ENCODE measurements at regions not wholly inside any gene's neighbourhood (a gene's known extent, or its start where the extent isn't known, plus 50 kb on each side); places are given as distances from the start of the nearest gene placed in this dataset.

GRCh38 chr1:214715126-214715525, 112.1 kb downstream of the CENPF start:
- H3K27me3 ChIP-seq (ENCODE audit: control insufficient read depth, insufficient read depth, low read length): no peaks in the 10 kb centered on the region
- no peak overlapping the region for H3K27ac ChIP-seq (ENCODE audit: low read depth, low read length)
- 38% methylated on average over 4 of the region's 4 CpGs for WGBS (ENCODE audit: insufficient coverage)
- DNase-seq (ENCODE audit: low read depth in 4 of 6, low spot score in 6 of 6): no peak
- no peaks in the 10 kb centered on the region for H3K4me1 ChIP-seq (ENCODE audit: control insufficient read depth, insufficient read depth, low read length)
- H3K4me3 ChIP-seq (ENCODE audit: low read depth, low read length): no peak overlapping the region
- no peaks in the 10 kb centered on the region for H3K9me3 ChIP-seq (ENCODE audit: control insufficient read depth, insufficient read depth, low read length)
- H3K36me3 ChIP-seq (ENCODE audit: control insufficient read depth, insufficient read depth, low read length): no peaks in the 10 kb centered on the region

- DNase-seq (ENCODE audit: low read depth in 4 of 6, low spot score in 6 of 6): peak in 2 of 6 donors; percentile 33 to 68
- no peak overlapping the region for H3K4me3 ChIP-seq (ENCODE audit: low read depth, low read length)
- 11% methylated on average over 1 of the region's 7 CpGs for WGBS (ENCODE audit: insufficient coverage)
These were observed 114.4 kb downstream of the CENPF start for GRCh38 chr1:214717351-214717750.

DNA sequence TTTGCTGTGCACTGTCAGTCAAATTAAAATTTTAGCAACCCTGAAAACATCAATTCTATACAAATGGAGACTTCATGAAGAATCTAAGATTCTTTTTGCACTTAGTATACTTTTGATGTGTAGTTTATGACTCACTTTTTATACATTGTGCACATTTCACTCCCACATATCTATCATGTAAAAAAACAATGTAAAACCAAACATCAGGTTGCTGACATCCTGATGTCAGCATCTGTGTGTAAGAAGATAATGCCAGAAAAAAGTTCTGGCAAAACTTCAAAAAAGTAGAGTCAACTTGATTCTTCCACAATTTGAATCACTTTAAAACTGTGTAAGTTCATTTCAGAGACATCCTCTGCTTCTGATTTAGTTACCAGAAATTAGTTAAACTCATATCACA, 115.7 kb downstream of the CENPF start:
- DNase-seq (ENCODE audit: low read depth in 4 of 6, low spot score in 6 of 6): no peak
- H3K36me3 ChIP-seq (ENCODE audit: control insufficient read depth, insufficient read depth, low read length): no peaks in the 10 kb centered on the region
- peaks cover 1% of the 10 kb centered on the region for H3K9me3 ChIP-seq (ENCODE audit: control insufficient read depth, insufficient read depth, low read length)
- H3K4me3 ChIP-seq (ENCODE audit: low read depth, low read length): no peak overlapping the region
- H3K27me3 ChIP-seq (ENCODE audit: control insufficient read depth, insufficient read depth, low read length): no peaks in the 10 kb centered on the region
- no peaks in the 10 kb centered on the region for H3K4me1 ChIP-seq (ENCODE audit: control insufficient read depth, insufficient read depth, low read length)
- H3K27ac ChIP-seq (ENCODE audit: low read depth, low read length): no peak overlapping the region

More at GRCh38 chr1:214717351-214717750, 114.4 kb downstream of the CENPF start:
- H3K36me3 ChIP-seq (ENCODE audit: control insufficient read depth, insufficient read depth, low read length): no peaks in the 10 kb centered on the region
- no peaks in the 10 kb centered on the region for H3K4me1 ChIP-seq (ENCODE audit: control insufficient read depth, insufficient read depth, low read length)
- no peak overlapping the region for H3K27ac ChIP-seq (ENCODE audit: low read depth, low read length)
- H3K9me3 ChIP-seq (ENCODE audit: control insufficient read depth, insufficient read depth, low read length): no peaks in the 10 kb centered on the region
- no peaks in the 10 kb centered on the region for H3K27me3 ChIP-seq (ENCODE audit: control insufficient read depth, insufficient read depth, low read length)

GRCh38 chr1:214719207-214719606, 116.2 kb downstream of the CENPF start:
- peak in 1 of 6 donors; percentile 38 for DNase-seq (ENCODE audit: low read depth in 4 of 6, low spot score in 6 of 6)
- no CpG with 5 or more reads among the region's 4 CpGs for WGBS (ENCODE audit: insufficient coverage)
- peaks cover 1% of the 10 kb centered on the region for H3K9me3 ChIP-seq (ENCODE audit: control insufficient read depth, insufficient read depth, low read length)

GRCh38 chr1:214720561-214720960, 117.6 kb downstream of the CENPF start:
- Histone ChIP-seq H3K4me1 (ENCODE audit: control insufficient read depth, insufficient read depth, low read length) (no peaks in the 10 kb centered on the region), H3K9me3 (ENCODE audit: control insufficient read depth, insufficient read depth, low read length) (peaks cover 1% of the 10 kb centered on the region), H3K27ac (ENCODE audit: low read depth, low read length) (no peak overlapping the region), H3K4me3 (ENCODE audit: low read depth, low read length) (no peak overlapping the region), H3K27me3 (ENCODE audit: control insufficient read depth, insufficient read depth, low read length) (no peaks in the 10 kb centered on the region), H3K36me3 (ENCODE audit: control insufficient read depth, insufficient read depth, low read length) (no peaks in the 10 kb centered on the region)
- peak in 1 of 6 donors; percentile 21 for DNase-seq (ENCODE audit: low read depth in 4 of 6, low spot score in 6 of 6)
- WGBS (ENCODE audit: insufficient coverage): 20% methylated on average over 1 of the region's 1 CpG

More at GRCh38 chr1:214719207-214719606, 116.2 kb downstream of the CENPF start:
- H3K27me3 ChIP-seq (ENCODE audit: control insufficient read depth, insufficient read depth, low read length): no peaks in the 10 kb centered on the region
- no peak overlapping the region for H3K27ac ChIP-seq (ENCODE audit: low read depth, low read length)
- no peaks in the 10 kb centered on the region for H3K36me3 ChIP-seq (ENCODE audit: control insufficient read depth, insufficient read depth, low read length)
- H3K4me1 ChIP-seq (ENCODE audit: control insufficient read depth, insufficient read depth, low read length): no peaks in the 10 kb centered on the region
- H3K4me3 ChIP-seq (ENCODE audit: low read depth, low read length): no peak overlapping the region

DNA sequence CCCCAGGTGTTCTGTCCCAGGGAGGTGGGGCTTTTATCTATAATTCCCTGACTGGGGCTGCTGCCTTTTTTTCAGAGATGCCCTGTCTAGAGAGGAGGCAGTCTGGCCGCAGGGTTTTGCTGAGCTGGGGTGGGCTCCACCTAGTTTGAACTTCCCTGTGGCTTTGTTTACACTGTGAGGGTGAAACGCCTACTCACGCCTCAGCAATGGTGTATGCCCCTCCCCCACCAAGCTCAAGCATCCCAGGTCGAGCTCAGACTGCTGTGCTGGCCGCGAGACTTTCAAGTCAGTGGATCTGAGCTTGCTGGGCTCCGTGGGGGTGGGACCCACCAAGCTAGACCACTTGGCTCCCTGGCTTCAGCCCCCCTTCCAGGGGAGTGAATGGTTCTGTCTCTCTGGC, 124.3 kb downstream of the CENPF start:
- WGBS (ENCODE audit: insufficient coverage): 50% methylated on average over 7 of the region's 7 CpGs
- DNase-seq (ENCODE audit: low read depth in 4 of 6, low spot score in 6 of 6): no peak
- H3K36me3 ChIP-seq (ENCODE audit: control insufficient read depth, insufficient read depth, low read length): no peaks in the 10 kb centered on the region

DNA sequence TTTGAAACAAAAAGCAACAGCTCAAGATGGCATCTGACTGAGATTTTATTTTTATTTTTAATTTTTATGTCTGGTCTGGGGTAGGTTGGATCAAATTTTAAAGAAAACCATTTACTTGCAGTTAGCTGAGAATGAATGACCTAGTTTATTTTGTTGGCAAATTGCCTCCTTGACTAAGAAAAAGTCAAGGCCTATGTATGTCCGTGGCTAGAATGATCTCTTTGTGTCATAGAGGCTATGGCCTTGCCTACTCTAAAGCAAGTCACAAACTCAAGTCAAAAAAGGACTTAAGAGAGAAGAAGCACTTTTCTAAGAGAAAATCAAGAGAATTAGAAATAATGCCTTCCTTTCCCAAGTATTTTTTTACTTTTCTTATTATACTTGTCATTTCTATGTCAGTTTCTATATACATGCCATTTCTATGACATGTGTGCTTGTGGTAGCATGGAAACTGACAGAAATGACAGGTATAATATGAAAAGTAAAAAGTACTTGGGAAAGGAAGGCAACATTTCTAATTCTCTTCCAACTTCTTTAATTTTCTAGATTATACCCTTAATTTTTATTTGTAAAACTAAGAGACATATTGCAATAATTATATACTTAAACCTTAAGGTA, 136.7 kb downstream of the CENPF start:
- peak in 2 of 6 donors; percentile 18 to 45 for DNase-seq (ENCODE audit: low read depth in 4 of 6, low spot score in 6 of 6)
- H3K36me3 ChIP-seq (ENCODE audit: control insufficient read depth, insufficient read depth, low read length): no peaks in the 10 kb centered on the region
- no peaks in the 10 kb centered on the region for H3K4me1 ChIP-seq (ENCODE audit: control insufficient read depth, insufficient read depth, low read length)
- H3K27me3 ChIP-seq (ENCODE audit: control insufficient read depth, insufficient read depth, low read length): no peaks in the 10 kb centered on the region
- no peaks in the 10 kb centered on the region for H3K9me3 ChIP-seq (ENCODE audit: control insufficient read depth, insufficient read depth, low read length)
- H3K27ac ChIP-seq (ENCODE audit: low read depth, low read length): peak overlapping the region; percentile 47
- no peak overlapping the region for H3K4me3 ChIP-seq (ENCODE audit: low read depth, low read length)
- no CpG with 5 or more reads among the region's 1 CpG for WGBS (ENCODE audit: insufficient coverage)

More for the DNA sequence above, 124.3 kb downstream of the CENPF start:
- Histone ChIP-seq H3K4me1 (ENCODE audit: control insufficient read depth, insufficient read depth, low read length) (no peaks in the 10 kb centered on the region), H3K27me3 (ENCODE audit: control insufficient read depth, insufficient read depth, low read length) (no peaks in the 10 kb centered on the region), H3K4me3 (ENCODE audit: low read depth, low read length) (no peak overlapping the region), H3K27ac (ENCODE audit: low read depth, low read length) (no peak overlapping the region), H3K9me3 (ENCODE audit: control insufficient read depth, insufficient read depth, low read length) (peaks cover 3% of the 10 kb centered on the region)

DNA sequence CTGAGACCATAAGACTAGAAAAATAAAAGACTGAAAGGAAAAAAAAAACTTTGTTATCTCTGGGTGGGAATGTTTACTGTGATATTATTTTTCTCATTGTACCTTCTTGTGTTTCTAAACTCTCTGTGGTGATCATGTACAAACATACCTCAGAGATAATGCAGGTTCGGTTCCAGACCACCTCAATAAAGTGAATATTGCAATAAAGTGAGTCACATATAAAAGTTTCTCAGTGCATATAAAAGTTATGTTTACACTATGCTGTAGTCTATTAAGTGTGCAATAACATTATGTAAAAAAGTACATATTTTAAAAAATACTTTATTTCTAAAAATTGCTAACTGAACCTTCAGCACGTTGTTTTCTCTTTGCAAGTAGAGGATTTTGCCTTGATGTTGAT, 137.5 kb downstream of the CENPF start:
- no peaks in the 10 kb centered on the region for H3K36me3 ChIP-seq (ENCODE audit: control insufficient read depth, insufficient read depth, low read length)
- no peaks in the 10 kb centered on the region for H3K9me3 ChIP-seq (ENCODE audit: control insufficient read depth, insufficient read depth, low read length)
- no peak overlapping the region for H3K4me3 ChIP-seq (ENCODE audit: low read depth, low read length)
- WGBS (ENCODE audit: insufficient coverage): no CpG with 5 or more reads among the region's 2 CpGs
- H3K27ac ChIP-seq (ENCODE audit: low read depth, low read length): no peak overlapping the region
- H3K4me1 ChIP-seq (ENCODE audit: control insufficient read depth, insufficient read depth, low read length): no peaks in the 10 kb centered on the region
- no peak for DNase-seq (ENCODE audit: low read depth in 4 of 6, low spot score in 6 of 6)
- no peaks in the 10 kb centered on the region for H3K27me3 ChIP-seq (ENCODE audit: control insufficient read depth, insufficient read depth, low read length)

GRCh38 chr1:214747050-214747635, 144.1 kb downstream of the CENPF start:
- no peaks in the 10 kb centered on the region for H3K27me3 ChIP-seq (ENCODE audit: control insufficient read depth, insufficient read depth, low read length)
- H3K4me3 ChIP-seq (ENCODE audit: low read depth, low read length): no peak overlapping the region
- 24% methylated on average over 2 of the region's 5 CpGs for WGBS (ENCODE audit: insufficient coverage)
- no peaks in the 10 kb centered on the region for H3K4me1 ChIP-seq (ENCODE audit: control insufficient read depth, insufficient read depth, low read length)
- H3K9me3 ChIP-seq (ENCODE audit: control insufficient read depth, insufficient read depth, low read length): no peaks in the 10 kb centered on the region
- H3K27ac ChIP-seq (ENCODE audit: low read depth, low read length): no peak overlapping the region
- H3K36me3 ChIP-seq (ENCODE audit: control insufficient read depth, insufficient read depth, low read length): no peaks in the 10 kb centered on the region
- no peak for DNase-seq (ENCODE audit: low read depth in 4 of 6, low spot score in 6 of 6)

GRCh38 chr1:214753236-214753852, 150.3 kb downstream of the CENPF start:
- H3K9me3 ChIP-seq (ENCODE audit: control insufficient read depth, insufficient read depth, low read length): no peaks in the 10 kb centered on the region
- no peak for DNase-seq (ENCODE audit: low read depth in 4 of 6, low spot score in 6 of 6)
- WGBS (ENCODE audit: insufficient coverage): 93% methylated on average over 24 of the region's 26 CpGs
- no peaks in the 10 kb centered on the region for H3K27me3 ChIP-seq (ENCODE audit: control insufficient read depth, insufficient read depth, low read length)
- no peak overlapping the region for H3K4me3 ChIP-seq (ENCODE audit: low read depth, low read length)
- H3K27ac ChIP-seq (ENCODE audit: low read depth, low read length): no peak overlapping the region
- no peaks in the 10 kb centered on the region for H3K36me3 ChIP-seq (ENCODE audit: control insufficient read depth, insufficient read depth, low read length)
- no peaks in the 10 kb centered on the region for H3K4me1 ChIP-seq (ENCODE audit: control insufficient read depth, insufficient read depth, low read length)
